ENCODE measurements at regions not wholly inside any gene's neighbourhood (a gene's known extent, or its start where the extent isn't known, plus 50 kb on each side); places are given as distances from the start of the nearest gene placed in this dataset.

DNA sequence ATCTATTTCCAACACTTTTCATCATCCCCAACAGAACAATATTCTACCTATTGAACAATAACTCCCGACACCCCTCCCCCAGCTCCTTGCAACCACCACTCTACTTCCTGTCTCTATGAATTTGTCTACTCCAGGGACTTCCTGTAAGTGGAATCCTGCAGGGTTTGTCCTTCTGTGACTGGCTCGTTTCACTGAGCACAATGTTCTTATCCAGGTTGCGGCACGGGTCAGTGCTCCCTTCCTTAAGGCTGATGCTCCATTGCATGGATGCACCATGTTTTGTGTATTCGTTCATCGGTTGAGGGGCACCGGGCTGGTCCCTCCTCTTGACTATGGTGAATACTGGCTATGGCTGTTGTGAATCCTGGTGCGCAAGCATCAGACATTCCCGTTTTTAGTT lies 163.2 kb downstream of the TBXT start:
- Histone ChIP-seq H3K9me3 (ENCODE audit: control insufficient read depth, insufficient read depth, low read depth, low read length) (no peaks in the 10 kb centered on the region), H3K27ac (ENCODE audit: low read length) (no peak overlapping the region), H3K36me3 (ENCODE audit: control insufficient read depth, insufficient read depth, low read length) (no peaks in the 10 kb centered on the region), H3K4me3 (ENCODE audit: low read depth in 2 of 2, low read length in 2 of 2) (no peak overlapping the region), H3K4me1 (ENCODE audit: control insufficient read depth, insufficient read depth, low read length) (peaks cover 10% of the 10 kb centered on the region; the same call in 1 of the 2 replicates), H3K27me3 (ENCODE audit: control insufficient read depth, insufficient read depth, low read length) (peaks cover 16% of the 10 kb centered on the region)
- in situ Hi-C loops (cut with HindIII; ENCODE audit: low pct_unique_long_range_greater_than_20kb, low sequenced_read_pairs): no loop called here
- no peak for ATAC-seq
- POLR2A ChIA-PET: no interaction called here
- no TSS peak for BruUV-seq (replicated peaks)
- intact Hi-C loops (cut with micrococcal nuclease; ENCODE audit: unreplicated experiment): no loop called here
- TF ChIP-seq POLR2AphosphoS5 (IDR thresholded peaks at IDR 0.05; ENCODE audit: low read depth, low read length): no peak
- TF ChIP-seq TCF7L2 (IDR thresholded peaks at IDR 0.05; ENCODE audit: low read depth, low read length): no peak
- TF ChIP-seq, protein P1, sequence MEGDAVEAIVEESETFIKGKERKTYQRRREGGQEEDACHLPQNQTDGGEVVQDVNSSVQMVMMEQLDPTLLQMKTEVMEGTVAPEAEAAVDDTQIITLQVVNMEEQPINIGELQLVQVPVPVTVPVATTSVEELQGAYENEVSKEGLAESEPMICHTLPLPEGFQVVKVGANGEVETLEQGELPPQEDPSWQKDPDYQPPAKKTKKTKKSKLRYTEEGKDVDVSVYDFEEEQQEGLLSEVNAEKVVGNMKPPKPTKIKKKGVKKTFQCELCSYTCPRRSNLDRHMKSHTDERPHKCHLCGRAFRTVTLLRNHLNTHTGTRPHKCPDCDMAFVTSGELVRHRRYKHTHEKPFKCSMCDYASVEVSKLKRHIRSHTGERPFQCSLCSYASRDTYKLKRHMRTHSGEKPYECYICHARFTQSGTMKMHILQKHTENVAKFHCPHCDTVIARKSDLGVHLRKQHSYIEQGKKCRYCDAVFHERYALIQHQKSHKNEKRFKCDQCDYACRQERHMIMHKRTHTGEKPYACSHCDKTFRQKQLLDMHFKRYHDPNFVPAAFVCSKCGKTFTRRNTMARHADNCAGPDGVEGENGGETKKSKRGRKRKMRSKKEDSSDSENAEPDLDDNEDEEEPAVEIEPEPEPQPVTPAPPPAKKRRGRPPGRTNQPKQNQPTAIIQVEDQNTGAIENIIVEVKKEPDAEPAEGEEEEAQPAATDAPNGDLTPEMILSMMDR (IDR thresholded peaks at IDR 0.05): no peak
- TF ChIP-seq, protein P2, sequence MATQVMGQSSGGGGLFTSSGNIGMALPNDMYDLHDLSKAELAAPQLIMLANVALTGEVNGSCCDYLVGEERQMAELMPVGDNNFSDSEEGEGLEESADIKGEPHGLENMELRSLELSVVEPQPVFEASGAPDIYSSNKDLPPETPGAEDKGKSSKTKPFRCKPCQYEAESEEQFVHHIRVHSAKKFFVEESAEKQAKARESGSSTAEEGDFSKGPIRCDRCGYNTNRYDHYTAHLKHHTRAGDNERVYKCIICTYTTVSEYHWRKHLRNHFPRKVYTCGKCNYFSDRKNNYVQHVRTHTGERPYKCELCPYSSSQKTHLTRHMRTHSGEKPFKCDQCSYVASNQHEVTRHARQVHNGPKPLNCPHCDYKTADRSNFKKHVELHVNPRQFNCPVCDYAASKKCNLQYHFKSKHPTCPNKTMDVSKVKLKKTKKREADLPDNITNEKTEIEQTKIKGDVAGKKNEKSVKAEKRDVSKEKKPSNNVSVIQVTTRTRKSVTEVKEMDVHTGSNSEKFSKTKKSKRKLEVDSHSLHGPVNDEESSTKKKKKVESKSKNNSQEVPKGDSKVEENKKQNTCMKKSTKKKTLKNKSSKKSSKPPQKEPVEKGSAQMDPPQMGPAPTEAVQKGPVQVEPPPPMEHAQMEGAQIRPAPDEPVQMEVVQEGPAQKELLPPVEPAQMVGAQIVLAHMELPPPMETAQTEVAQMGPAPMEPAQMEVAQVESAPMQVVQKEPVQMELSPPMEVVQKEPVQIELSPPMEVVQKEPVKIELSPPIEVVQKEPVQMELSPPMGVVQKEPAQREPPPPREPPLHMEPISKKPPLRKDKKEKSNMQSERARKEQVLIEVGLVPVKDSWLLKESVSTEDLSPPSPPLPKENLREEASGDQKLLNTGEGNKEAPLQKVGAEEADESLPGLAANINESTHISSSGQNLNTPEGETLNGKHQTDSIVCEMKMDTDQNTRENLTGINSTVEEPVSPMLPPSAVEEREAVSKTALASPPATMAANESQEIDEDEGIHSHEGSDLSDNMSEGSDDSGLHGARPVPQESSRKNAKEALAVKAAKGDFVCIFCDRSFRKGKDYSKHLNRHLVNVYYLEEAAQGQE (IDR thresholded peaks at IDR 0.05; ENCODE audit: insufficient read depth in 1 of 2, low read depth in 2 of 2, low read length in 1 of 2): no peak
- no peak for TF ChIP-seq SIN3A (IDR thresholded peaks at IDR 0.05; ENCODE audit: borderline replicate concordance, insufficient read depth, low read depth, low read length)
- no peak for DNase-seq (ENCODE audit: low read depth, low spot score)
- CTCF ChIA-PET: interaction anchor here (0.6 to 0.8 kb wide), 2 partner anchors 154 to 342 kb away, joined by 3 to 4 read pairs; no protein-coding TSS in a partner anchor

DNA sequence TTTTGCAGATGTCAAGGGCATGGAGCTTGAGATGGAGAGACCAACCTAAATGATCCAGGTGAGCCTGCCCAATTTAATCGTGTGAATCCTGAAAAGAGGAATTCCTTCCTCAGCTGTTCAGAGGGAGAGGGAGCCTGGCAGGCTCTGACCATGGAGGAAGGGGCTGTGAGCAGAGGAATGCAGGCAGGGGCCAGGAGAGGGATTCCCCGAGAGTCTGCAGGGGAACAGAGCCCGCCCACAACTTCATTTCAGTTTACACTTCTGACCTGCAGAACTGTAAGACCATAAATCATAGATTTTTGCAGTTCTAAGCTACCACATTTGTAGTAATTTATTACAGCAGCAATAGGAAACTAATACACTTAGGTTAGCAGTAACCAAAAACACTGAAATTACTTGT lies 164.1 kb downstream of the TBXT start:
- Histone ChIP-seq H3K27me3 (ENCODE audit: control insufficient read depth, insufficient read depth, low read length) (peaks cover 16% of the 10 kb centered on the region), H3K9me3 (ENCODE audit: control insufficient read depth, insufficient read depth, low read depth, low read length) (no peaks in the 10 kb centered on the region), H3K27ac (ENCODE audit: low read length) (no peak overlapping the region), H3K36me3 (ENCODE audit: control insufficient read depth, insufficient read depth, low read length) (no peaks in the 10 kb centered on the region), H3K4me1 (ENCODE audit: control insufficient read depth, insufficient read depth, low read length) (peaks cover 10% of the 10 kb centered on the region; the same call in 1 of the 2 replicates), H3K4me3 (ENCODE audit: low read depth in 2 of 2, low read length in 2 of 2) (no peak overlapping the region)
- TF ChIP-seq SIN3A (IDR thresholded peaks at IDR 0.05; ENCODE audit: borderline replicate concordance, insufficient read depth, low read depth, low read length) (no peak), TCF7L2 (IDR thresholded peaks at IDR 0.05; ENCODE audit: low read depth, low read length) (no peak), POLR2AphosphoS5 (IDR thresholded peaks at IDR 0.05; ENCODE audit: low read depth, low read length) (no peak)
- TF ChIP-seq, protein P2 (IDR thresholded peaks at IDR 0.05; ENCODE audit: insufficient read depth in 1 of 2, low read depth in 2 of 2, low read length in 1 of 2): no peak
- TF ChIP-seq, protein P1 (IDR thresholded peaks at IDR 0.05): no peak
- BruUV-seq (replicated peaks): no TSS peak
- ChIA-PET CTCF (no interaction called here), POLR2A (no interaction called here)
- in situ Hi-C loops (cut with HindIII; ENCODE audit: low pct_unique_long_range_greater_than_20kb, low sequenced_read_pairs) (no loop called here), intact Hi-C loops (cut with micrococcal nuclease; ENCODE audit: unreplicated experiment) (no loop called here)
- ATAC-seq (no peak), DNase-seq (ENCODE audit: low read depth, low spot score) (no peak)

All from Panc1 (cell line).